ENCODE measurements at regions not wholly inside any gene's neighbourhood (a gene's known extent, or its start where the extent isn't known, plus 50 kb on each side); places are given as distances from the start of the nearest gene placed in this dataset.

GRCh38 chr13:61916483-61916882 lies 500.8 kb upstream of the PCDH20 start:
- Histone ChIP-seq H3K36me3 (no peaks in the 10 kb centered on the region), H3K4me1 (no peaks in the 10 kb centered on the region), H3K27ac (no peak overlapping the region), H3K9me3 (no peaks in the 10 kb centered on the region), H3K27me3 (ENCODE audit: low read depth) (no peaks in the 10 kb centered on the region), H3K4me3 (no peak overlapping the region)
- TF ChIP-seq CTCF (IDR thresholded peaks at IDR 0.05), result no peak
- no peak for ATAC-seq
- no peak for DNase-seq
- intact Hi-C loops (cut with DNase I), result no loop called here

DNA sequence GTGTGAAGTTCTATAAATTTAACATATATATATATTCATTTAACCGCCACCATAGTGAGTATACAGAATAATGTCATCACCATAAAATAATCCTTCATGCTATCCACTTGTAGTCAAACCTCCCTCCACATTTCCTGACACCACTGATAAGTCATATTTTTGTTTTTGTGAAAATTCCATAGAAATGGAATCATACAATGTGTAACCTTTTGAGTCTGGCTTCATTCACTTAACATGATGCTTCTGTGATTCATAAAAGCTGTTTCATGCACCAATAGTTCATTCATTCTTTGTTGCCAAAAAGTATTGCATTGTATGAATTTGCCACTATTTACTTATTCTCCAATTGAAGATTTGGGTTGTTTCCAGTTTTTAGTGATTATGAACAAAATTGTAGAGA lies 497.5 kb upstream of the PCDH20 start:
- Histone ChIP-seq H3K27ac (no peak overlapping the region), H3K36me3 (no peaks in the 10 kb centered on the region), H3K4me1 (no peaks in the 10 kb centered on the region), H3K27me3 (ENCODE audit: low read depth) (no peaks in the 10 kb centered on the region), H3K4me3 (no peak overlapping the region), H3K9me3 (no peaks in the 10 kb centered on the region)
- ATAC-seq (no peak), DNase-seq (no peak)
- intact Hi-C loops (cut with DNase I), result no loop called here
- no peak for TF ChIP-seq CTCF (IDR thresholded peaks at IDR 0.05)

- H3K27ac ChIP-seq, result no peak overlapping the region
- no peaks in the 10 kb centered on the region for H3K36me3 ChIP-seq
- no peaks in the 10 kb centered on the region for H3K27me3 ChIP-seq (ENCODE audit: low read depth)
- ATAC-seq, result no peak
- H3K4me1 ChIP-seq, result no peaks in the 10 kb centered on the region
- DNase-seq, result no peak
- no peaks in the 10 kb centered on the region for H3K9me3 ChIP-seq
- intact Hi-C loops (cut with DNase I), result no loop called here
- no peak overlapping the region for H3K4me3 ChIP-seq
- no peak for TF ChIP-seq CTCF (IDR thresholded peaks at IDR 0.05)
Observed at GRCh38 chr13:61908906-61909615, 493.4 kb upstream of the PCDH20 start.

DNA sequence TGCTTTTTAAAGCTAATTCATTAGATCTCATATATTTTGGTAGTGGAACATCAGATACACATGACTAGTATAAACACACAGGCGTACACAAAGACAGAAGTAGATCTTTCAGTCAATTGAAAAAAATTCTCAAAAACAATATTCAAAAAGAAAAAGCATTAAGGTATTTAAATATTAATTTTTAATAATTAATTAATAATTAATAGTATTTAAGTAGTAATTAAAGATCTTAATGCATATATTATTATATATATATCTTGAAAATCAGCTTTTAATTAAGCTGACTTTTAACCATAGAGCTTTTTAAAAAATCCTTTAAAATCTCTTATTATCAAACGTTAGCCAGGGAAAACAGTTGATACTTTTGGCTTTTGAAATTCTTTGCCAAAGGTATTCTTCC lies 489.4 kb upstream of the PCDH20 start:
- ATAC-seq (no peak), DNase-seq (no peak)
- Histone ChIP-seq H3K27me3 (ENCODE audit: low read depth) (no peaks in the 10 kb centered on the region), H3K4me3 (no peak overlapping the region), H3K36me3 (no peaks in the 10 kb centered on the region), H3K9me3 (no peaks in the 10 kb centered on the region), H3K27ac (no peak overlapping the region), H3K4me1 (no peaks in the 10 kb centered on the region)
- intact Hi-C loops (cut with DNase I), result no loop called here
- no peak for TF ChIP-seq CTCF (IDR thresholded peaks at IDR 0.05)

DNA sequence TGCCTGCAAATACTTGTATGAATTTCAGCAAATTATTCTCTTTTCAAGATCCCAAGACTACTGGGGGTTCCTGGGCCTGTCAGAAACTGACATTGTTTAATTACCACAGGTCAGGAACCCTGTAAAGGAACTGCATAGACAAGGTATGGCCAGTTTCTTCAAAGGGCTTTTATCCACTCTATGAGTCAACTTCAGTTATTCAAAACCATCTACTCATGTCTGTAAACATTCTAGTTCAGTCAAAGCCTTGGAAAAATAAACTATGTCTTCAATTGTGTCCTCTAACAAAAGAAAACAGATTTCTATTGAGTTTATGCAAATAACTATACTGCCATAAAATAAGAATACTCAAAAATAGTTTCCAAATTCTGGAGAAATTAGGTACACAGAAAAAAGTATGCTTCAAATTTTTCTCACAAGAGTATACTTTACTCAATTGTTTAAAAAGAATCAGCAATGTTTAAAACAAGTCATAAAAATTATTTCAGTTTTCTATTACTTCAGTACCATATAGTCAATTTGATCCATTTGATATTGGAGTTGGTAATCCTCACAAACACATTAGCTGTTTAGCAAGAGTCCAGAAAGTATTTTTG lies 486.4 kb upstream of the PCDH20 start:
- intact Hi-C loops (cut with DNase I), result no loop called here
- no peak for DNase-seq
- no peaks in the 10 kb centered on the region for H3K36me3 ChIP-seq

More for the DNA sequence above, 486.4 kb upstream of the PCDH20 start:
- Histone ChIP-seq H3K4me3 (no peak overlapping the region), H3K27ac (no peak overlapping the region), H3K27me3 (ENCODE audit: low read depth) (no peaks in the 10 kb centered on the region), H3K4me1 (no peaks in the 10 kb centered on the region), H3K9me3 (no peaks in the 10 kb centered on the region)
- ATAC-seq, result no peak
- no peak for TF ChIP-seq CTCF (IDR thresholded peaks at IDR 0.05)

Measured in lower lobe of right lung (tissue), 2 donors.